ENCODE measurements at regions not wholly inside any gene's neighbourhood (a gene's known extent, or its start where the extent isn't known, plus 50 kb on each side); places are given as distances from the start of the nearest gene placed in this dataset.

- WGBS, 2 experiments (ENCODE audit: insufficient coverage in 2 of 2), result 82 to 92% methylated on average over 3 to 4 of the region's 4 CpGs
- H3K9me3 ChIP-seq (ENCODE audit: control insufficient read depth, low read length), result no peaks in the 10 kb centered on the region
- no peak overlapping the region for H3K4me3 ChIP-seq (ENCODE audit: extremely low read depth, insufficient read depth, low read length, poor library complexity, severe bottlenecking)
- H3K36me3 ChIP-seq (ENCODE audit: control insufficient read depth, insufficient read depth, low read length), result no peaks in the 10 kb centered on the region
- no peaks in the 10 kb centered on the region for H3K4me1 ChIP-seq (ENCODE audit: control insufficient read depth, insufficient read depth, low read length, poor library complexity, severe bottlenecking)
- H3K27ac ChIP-seq (ENCODE audit: low read depth, low read length, severe bottlenecking), result no peak overlapping the region
These were observed 487.6 kb upstream of the DAB1 start for GRCh38 chr1:57911427-57911826.

- Histone ChIP-seq H3K36me3 (ENCODE audit: control insufficient read depth, insufficient read depth, low read length) (no peaks in the 10 kb centered on the region), H3K4me3 (ENCODE audit: extremely low read depth, insufficient read depth, low read length, poor library complexity, severe bottlenecking) (no peak overlapping the region), H3K4me1 (ENCODE audit: control insufficient read depth, insufficient read depth, low read length, poor library complexity, severe bottlenecking) (no peaks in the 10 kb centered on the region), H3K27ac (ENCODE audit: low read depth, low read length, severe bottlenecking) (no peak overlapping the region), H3K9me3 (ENCODE audit: control insufficient read depth, low read length) (no peaks in the 10 kb centered on the region)
- WGBS, 2 experiments (ENCODE audit: insufficient coverage in 2 of 2), result 71% methylated on average over 1 of the region's 2 CpGs; no CpG with 5 or more reads in 1 of the 2 experiments
These were observed 486.9 kb upstream of the DAB1 start for GRCh38 chr1:57910782-57911181.

- H3K27ac ChIP-seq (ENCODE audit: low read depth, low read length, severe bottlenecking), result no peak overlapping the region
- no peaks in the 10 kb centered on the region for H3K36me3 ChIP-seq (ENCODE audit: control insufficient read depth, insufficient read depth, low read length)
- no peaks in the 10 kb centered on the region for H3K9me3 ChIP-seq (ENCODE audit: control insufficient read depth, low read length)
- no peaks in the 10 kb centered on the region for H3K4me1 ChIP-seq (ENCODE audit: control insufficient read depth, insufficient read depth, low read length, poor library complexity, severe bottlenecking)
- WGBS, 2 experiments (ENCODE audit: insufficient coverage in 2 of 2), result 94 to 96% methylated on average over 3 of the region's 7 CpGs
- no peak overlapping the region for H3K4me3 ChIP-seq (ENCODE audit: extremely low read depth, insufficient read depth, low read length, poor library complexity, severe bottlenecking)
These were observed 486.4 kb upstream of the DAB1 start for GRCh38 chr1:57910305-57910704.

- WGBS, 2 experiments (ENCODE audit: insufficient coverage in 2 of 2), result 80 to 87% methylated on average over 1 to 3 of the region's 6 CpGs
- Histone ChIP-seq H3K27ac (ENCODE audit: low read depth, low read length, severe bottlenecking) (no peak overlapping the region), H3K4me1 (ENCODE audit: control insufficient read depth, insufficient read depth, low read length, poor library complexity, severe bottlenecking) (no peaks in the 10 kb centered on the region)
These were observed 484.5 kb upstream of the DAB1 start for GRCh38 chr1:57908147-57908890.

GRCh38 chr1:57901208-57901919, 477.5 kb upstream of the DAB1 start:
- Histone ChIP-seq H3K9me3 (ENCODE audit: control insufficient read depth, low read length) (no peaks in the 10 kb centered on the region), H3K4me3 (ENCODE audit: extremely low read depth, insufficient read depth, low read length, poor library complexity, severe bottlenecking) (no peak overlapping the region), H3K36me3 (ENCODE audit: control insufficient read depth, insufficient read depth, low read length) (no peaks in the 10 kb centered on the region), H3K4me1 (ENCODE audit: control insufficient read depth, insufficient read depth, low read length, poor library complexity, severe bottlenecking) (no peaks in the 10 kb centered on the region), H3K27ac (ENCODE audit: low read depth, low read length, severe bottlenecking) (no peak overlapping the region)
- WGBS, 2 experiments (ENCODE audit: insufficient coverage in 2 of 2), result 81 to 84% methylated on average over 3 to 4 of the region's 7 CpGs

More at GRCh38 chr1:57908147-57908890, 484.5 kb upstream of the DAB1 start:
- H3K36me3 ChIP-seq (ENCODE audit: control insufficient read depth, insufficient read depth, low read length), result no peaks in the 10 kb centered on the region
- H3K4me3 ChIP-seq (ENCODE audit: extremely low read depth, insufficient read depth, low read length, poor library complexity, severe bottlenecking), result no peak overlapping the region
- no peaks in the 10 kb centered on the region for H3K9me3 ChIP-seq (ENCODE audit: control insufficient read depth, low read length)

GRCh38 chr1:57898531-57898930, 474.7 kb upstream of the DAB1 start:
- Histone ChIP-seq H3K27ac (ENCODE audit: low read depth, low read length, severe bottlenecking) (no peak overlapping the region), H3K4me1 (ENCODE audit: control insufficient read depth, insufficient read depth, low read length, poor library complexity, severe bottlenecking) (peaks cover 7% of the 10 kb centered on the region), H3K4me3 (ENCODE audit: extremely low read depth, insufficient read depth, low read length, poor library complexity, severe bottlenecking) (no peak overlapping the region), H3K36me3 (ENCODE audit: control insufficient read depth, insufficient read depth, low read length) (no peaks in the 10 kb centered on the region), H3K9me3 (ENCODE audit: control insufficient read depth, low read length) (no peaks in the 10 kb centered on the region)
- 82% methylated on average over 2 of the region's 7 CpGs; no CpG with 5 or more reads in 1 of the 2 experiments for WGBS, 2 experiments (ENCODE audit: insufficient coverage in 2 of 2)

- H3K4me3 ChIP-seq (ENCODE audit: extremely low read depth, insufficient read depth, low read length, poor library complexity, severe bottlenecking), result no peak overlapping the region
- no peak overlapping the region for H3K27ac ChIP-seq (ENCODE audit: low read depth, low read length, severe bottlenecking)
- peaks cover 7% of the 10 kb centered on the region for H3K4me1 ChIP-seq (ENCODE audit: control insufficient read depth, insufficient read depth, low read length, poor library complexity, severe bottlenecking)
- no peaks in the 10 kb centered on the region for H3K36me3 ChIP-seq (ENCODE audit: control insufficient read depth, insufficient read depth, low read length)
- no peaks in the 10 kb centered on the region for H3K9me3 ChIP-seq (ENCODE audit: control insufficient read depth, low read length)
- WGBS, 2 experiments (ENCODE audit: insufficient coverage in 2 of 2), result 89 to 90% methylated on average over 3 of the region's 3 CpGs
These were observed 473.7 kb upstream of the DAB1 start for GRCh38 chr1:57897581-57897980.

- Histone ChIP-seq H3K27ac (ENCODE audit: low read depth, low read length, severe bottlenecking) (no peak overlapping the region), H3K4me3 (ENCODE audit: extremely low read depth, insufficient read depth, low read length, poor library complexity, severe bottlenecking) (no peak overlapping the region), H3K4me1 (ENCODE audit: control insufficient read depth, insufficient read depth, low read length, poor library complexity, severe bottlenecking) (peaks cover 7% of the 10 kb centered on the region), H3K9me3 (ENCODE audit: control insufficient read depth, low read length) (no peaks in the 10 kb centered on the region), H3K36me3 (ENCODE audit: control insufficient read depth, insufficient read depth, low read length) (no peaks in the 10 kb centered on the region)
- WGBS, 2 experiments (ENCODE audit: insufficient coverage in 2 of 2), result 64 to 68% methylated on average over 2 to 3 of the region's 3 CpGs
These were observed 470.5 kb upstream of the DAB1 start for GRCh38 chr1:57894315-57894714.

- Histone ChIP-seq H3K9me3 (ENCODE audit: control insufficient read depth, low read length) (no peaks in the 10 kb centered on the region), H3K4me1 (ENCODE audit: control insufficient read depth, insufficient read depth, low read length, poor library complexity, severe bottlenecking) (peaks cover 7% of the 10 kb centered on the region), H3K36me3 (ENCODE audit: control insufficient read depth, insufficient read depth, low read length) (no peaks in the 10 kb centered on the region), H3K27ac (ENCODE audit: low read depth, low read length, severe bottlenecking) (no peak overlapping the region), H3K4me3 (ENCODE audit: extremely low read depth, insufficient read depth, low read length, poor library complexity, severe bottlenecking) (no peak overlapping the region)
- WGBS, 2 experiments (ENCODE audit: insufficient coverage in 2 of 2), result 77 to 97% methylated on average over 3 to 5 of the region's 7 CpGs
These were observed 465.9 kb upstream of the DAB1 start for GRCh38 chr1:57889676-57890320.

- Histone ChIP-seq H3K9me3 (ENCODE audit: control insufficient read depth, low read length) (no peaks in the 10 kb centered on the region), H3K4me1 (ENCODE audit: control insufficient read depth, insufficient read depth, low read length, poor library complexity, severe bottlenecking) (no peaks in the 10 kb centered on the region), H3K4me3 (ENCODE audit: extremely low read depth, insufficient read depth, low read length, poor library complexity, severe bottlenecking) (no peak overlapping the region), H3K36me3 (ENCODE audit: control insufficient read depth, insufficient read depth, low read length) (no peaks in the 10 kb centered on the region), H3K27ac (ENCODE audit: low read depth, low read length, severe bottlenecking) (no peak overlapping the region)
- WGBS, 2 experiments (ENCODE audit: insufficient coverage in 2 of 2), result 65 to 80% methylated on average over 2 to 4 of the region's 5 CpGs
These were observed 464.2 kb upstream of the DAB1 start for GRCh38 chr1:57887964-57888491.
